ENCODE measurements at regions not wholly inside any gene's neighbourhood (a gene's known extent, or its start where the extent isn't known, plus 50 kb on each side); places are given as distances from the start of the nearest gene placed in this dataset.

DNA sequence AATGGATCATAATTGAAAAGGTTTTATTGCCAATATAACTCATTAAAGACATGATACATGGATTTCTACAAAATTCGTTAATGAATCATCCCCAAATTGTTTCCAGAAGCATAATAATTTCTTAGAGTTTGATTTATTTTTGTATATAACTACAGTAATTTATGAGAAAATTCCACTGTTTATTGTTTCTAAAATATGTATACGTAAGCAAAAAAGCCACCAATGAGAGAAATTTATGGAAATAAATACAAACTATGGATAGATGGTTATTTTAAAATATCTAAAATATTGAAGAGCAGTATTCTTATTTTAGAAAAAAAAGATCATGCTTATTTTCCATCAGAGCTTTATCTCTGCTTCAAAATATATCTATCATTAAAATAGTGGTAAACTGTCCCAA lies 260.0 kb upstream of the ZNF385D start:
- DNase-seq (ENCODE audit: low spot score) = no peak
- BruUV-seq (replicated peaks) = no TSS peak
- no peaks in the 10 kb centered on the region for H3K79me2 ChIP-seq (ENCODE audit: insufficient read depth, low read length)
- CTCF ChIA-PET (ENCODE audit: low intra/inter-chr PET ratio, low total read pairs) = no interaction called here
- no peak for FAIRE-seq
- no peak overlapping the region for H3K4me2 ChIP-seq (ENCODE audit: low read depth, low read length)
- TF ChIP-seq ETV6 (CRISPR knock-in tag; conservative IDR thresholded peaks at IDR 0.05) (no peak), NFRKB (IDR thresholded peaks at IDR 0.05) (no peak), MAFK (conservative IDR thresholded peaks at IDR 0.05 in 1 of 2, IDR thresholded peaks at IDR 0.05 in 1 of 2; ENCODE audit: low read length in 2 of 2) (peak; percentile 64 to 90), YY1 (IDR thresholded peaks at IDR 0.05; ENCODE audit: insufficient read depth, insufficient replicate concordance, low read depth, low read length) (no peak), NR2F1 (CRISPR knock-in tag; IDR thresholded peaks at IDR 0.05) (no peak), ZNF138 (CRISPR knock-in tag; IDR thresholded peaks at IDR 0.05; ENCODE audit: low read depth) (no peak), ZNF749 (CRISPR knock-in tag; IDR thresholded peaks at IDR 0.05; ENCODE audit: borderline replicate concordance) (no peak), MAFF (IDR thresholded peaks at IDR 0.05; ENCODE audit: low read depth, low read length) (peak; percentile 82; the same call in 1 of the 2 replicates), PHB2 (IDR thresholded peaks at IDR 0.05; ENCODE audit: partially characterized antibody) (no peak)
- TF ChIP-seq, protein P1, sequence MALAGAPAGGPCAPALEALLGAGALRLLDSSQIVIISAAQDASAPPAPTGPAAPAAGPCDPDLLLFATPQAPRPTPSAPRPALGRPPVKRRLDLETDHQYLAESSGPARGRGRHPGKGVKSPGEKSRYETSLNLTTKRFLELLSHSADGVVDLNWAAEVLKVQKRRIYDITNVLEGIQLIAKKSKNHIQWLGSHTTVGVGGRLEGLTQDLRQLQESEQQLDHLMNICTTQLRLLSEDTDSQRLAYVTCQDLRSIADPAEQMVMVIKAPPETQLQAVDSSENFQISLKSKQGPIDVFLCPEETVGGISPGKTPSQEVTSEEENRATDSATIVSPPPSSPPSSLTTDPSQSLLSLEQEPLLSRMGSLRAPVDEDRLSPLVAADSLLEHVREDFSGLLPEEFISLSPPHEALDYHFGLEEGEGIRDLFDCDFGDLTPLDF (CRISPR knock-in tag; IDR thresholded peaks at IDR 0.05) = no peak
- TF ChIP-seq, protein P2, sequence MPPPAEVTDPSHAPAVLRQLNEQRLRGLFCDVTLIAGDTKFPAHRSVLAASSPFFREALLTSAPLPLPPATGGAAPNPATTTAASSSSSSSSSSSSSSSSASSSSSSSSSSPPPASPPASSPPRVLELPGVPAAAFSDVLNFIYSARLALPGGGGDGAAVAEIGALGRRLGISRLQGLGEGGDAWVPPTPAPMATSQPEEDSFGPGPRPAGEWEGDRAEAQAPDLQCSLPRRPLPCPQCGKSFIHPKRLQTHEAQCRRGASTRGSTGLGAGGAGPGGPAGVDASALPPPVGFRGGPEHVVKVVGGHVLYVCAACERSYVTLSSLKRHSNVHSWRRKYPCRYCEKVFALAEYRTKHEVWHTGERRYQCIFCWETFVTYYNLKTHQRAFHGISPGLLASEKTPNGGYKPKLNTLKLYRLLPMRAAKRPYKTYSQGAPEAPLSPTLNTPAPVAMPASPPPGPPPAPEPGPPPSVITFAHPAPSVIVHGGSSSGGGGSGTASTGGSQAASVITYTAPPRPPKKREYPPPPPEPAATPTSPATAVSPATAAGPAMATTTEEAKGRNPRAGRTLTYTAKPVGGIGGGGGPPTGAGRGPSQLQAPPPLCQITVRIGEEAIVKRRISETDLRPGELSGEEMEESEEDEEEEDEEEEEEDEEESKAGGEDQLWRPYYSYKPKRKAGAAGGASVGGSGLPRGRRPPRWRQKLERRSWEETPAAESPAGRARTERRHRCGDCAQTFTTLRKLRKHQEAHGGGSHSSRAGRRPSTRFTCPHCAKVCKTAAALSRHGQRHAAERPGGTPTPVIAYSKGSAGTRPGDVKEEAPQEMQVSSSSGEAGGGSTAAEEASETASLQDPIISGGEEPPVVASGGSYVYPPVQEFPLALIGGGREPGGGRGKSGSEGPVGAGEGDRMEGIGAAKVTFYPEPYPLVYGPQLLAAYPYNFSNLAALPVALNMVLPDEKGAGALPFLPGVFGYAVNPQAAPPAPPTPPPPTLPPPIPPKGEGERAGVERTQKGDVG (CRISPR knock-in tag; IDR thresholded peaks at IDR 0.05; ENCODE audit: borderline replicate concordance) = no peak
- no peaks in the 10 kb centered on the region for H4K20me1 ChIP-seq (ENCODE audit: insufficient read depth, low read length)
- no peaks in the 10 kb centered on the region for H3K36me3 ChIP-seq (replicated peaks in 1 of 2; ENCODE audit: control insufficient read depth in 1 of 2, insufficient read depth in 2 of 2, low read length in 2 of 2)
- POLR2A ChIA-PET = no interaction called here
- intact Hi-C loops (cut with micrococcal nuclease; ENCODE audit: unreplicated experiment) (no loop called here), in situ Hi-C loops (cut with HindIII; ENCODE audit: extremely low pct_ligation_motif_present, low pct_unique_long_range_greater_than_20kb) (no loop called here)
- WGBS (ENCODE audit: low lambda C conversion rate) = 3% methylated on average over 2 of the region's 2 CpGs
- H3K4me3 ChIP-seq (replicated peaks in 1 of 3; ENCODE audit: insufficient read depth in 1 of 3, low read depth in 2 of 3, low read length in 3 of 3) = no peak overlapping the region
- no peak for ATAC-seq
- no peak overlapping the region for H3K9ac ChIP-seq (ENCODE audit: insufficient read depth, low read depth, low read length)
- no peak overlapping the region for H3K27ac ChIP-seq (ENCODE audit: extremely low read length, insufficient read depth, low read length)
- H3K9me3 ChIP-seq (ENCODE audit: low read length) = peaks cover 7% of the 10 kb centered on the region
- no peaks in the 10 kb centered on the region for H3K27me3 ChIP-seq (ENCODE audit: control insufficient read depth in 1 of 2, insufficient read depth in 2 of 2, low read length in 2 of 2)
- H3K4me1 ChIP-seq (ENCODE audit: insufficient read depth, low read length) = no peaks in the 10 kb centered on the region
- H2AFZ ChIP-seq (ENCODE audit: low read length) = no peak overlapping the region

All from HepG2 (cell line).